ENCODE measurements at regions not wholly inside any gene's neighbourhood (a gene's known extent, or its start where the extent isn't known, plus 50 kb on each side); places are given as distances from the start of the nearest gene placed in this dataset.
A peak's percentile ranks its signal among the peaks of the same experiment; 100 is the strongest.

DNA sequence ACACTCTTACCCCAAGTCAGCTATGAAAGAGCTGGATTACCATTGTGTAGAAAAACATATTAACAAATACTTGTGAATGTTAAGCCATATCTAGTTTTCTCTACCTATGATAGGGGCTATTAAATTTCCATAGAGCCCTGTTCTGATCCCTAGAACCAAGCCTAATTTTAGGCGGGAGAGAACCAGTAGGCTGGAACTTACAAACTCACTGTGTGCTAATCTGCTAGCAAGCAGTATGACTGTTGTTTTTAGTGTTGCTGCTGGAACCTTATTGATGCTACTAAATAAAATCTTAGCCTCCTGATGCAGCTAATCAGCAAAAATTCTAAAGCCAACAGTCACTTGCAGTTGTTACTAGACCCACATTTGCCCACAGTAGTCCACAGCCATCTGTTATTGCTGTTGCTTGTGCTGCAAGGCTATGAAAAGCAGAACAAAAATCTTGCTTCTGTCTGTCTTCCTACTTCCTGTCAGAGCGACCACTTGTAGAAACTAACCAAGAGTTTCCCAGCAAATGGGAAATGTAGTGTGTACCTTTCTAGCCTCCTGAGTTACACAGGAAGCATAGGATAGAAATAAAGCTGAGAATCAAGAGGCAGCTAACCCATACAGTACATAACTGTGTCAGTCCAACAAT lies 368.4 kb downstream of the ARL4A start:
- no peak overlapping the region for H2AK5ac ChIP-seq (ENCODE audit: low read length)
- no peaks in the 10 kb centered on the region for H3K4me1 ChIP-seq (ENCODE audit: control insufficient read depth, low read depth, low read length)
- no peaks in the 10 kb centered on the region for H3K36me3 ChIP-seq (ENCODE audit: control insufficient read depth, insufficient read depth, low read length)
- no peak overlapping the region for H4K8ac ChIP-seq (ENCODE audit: low read depth, low read length)
- no peak overlapping the region for H2BK15ac ChIP-seq (replicated peaks; ENCODE audit: low read depth)
- DNase-seq, result no peak
- H3K56ac ChIP-seq (ENCODE audit: low read length), result no peak overlapping the region
- H2BK5ac ChIP-seq (ENCODE audit: low read length), result no peak overlapping the region
- WGBS (ENCODE audit: extremely low coverage, insufficient coverage, low lambda C conversion rate), result no CpG with 5 or more reads among the region's 2 CpGs
- H2BK120ac ChIP-seq (ENCODE audit: low read depth, low read length), result no peak overlapping the region
- no peak overlapping the region for H3K23ac ChIP-seq (ENCODE audit: low read length)
- H3K79me1 ChIP-seq (ENCODE audit: low read length), result no peaks in the 10 kb centered on the region
- H3K27me3 ChIP-seq (ENCODE audit: insufficient read depth, low read length, poor library complexity), result no peaks in the 10 kb centered on the region
- no peak overlapping the region for H3K27ac ChIP-seq (ENCODE audit: low read depth, low read length)
- no peak overlapping the region for H3K4me3 ChIP-seq (ENCODE audit: low read length)
- no peak overlapping the region for H3K9ac ChIP-seq (ENCODE audit: low read length)
- no peak overlapping the region for H3K4ac ChIP-seq (ENCODE audit: low read depth, low read length)
- no peak overlapping the region for H3K4me2 ChIP-seq (ENCODE audit: low read length)
- no peak overlapping the region for H3K18ac ChIP-seq (ENCODE audit: low read length)
- no peak overlapping the region for H4K5ac ChIP-seq (ENCODE audit: low read length)
- no peaks in the 10 kb centered on the region for H3K79me2 ChIP-seq (ENCODE audit: control insufficient read depth, insufficient read depth, low read length)

- Histone ChIP-seq H3K4me3 (ENCODE audit: low read length) (no peak overlapping the region), H3K27me3 (ENCODE audit: insufficient read depth, low read length, poor library complexity) (no peaks in the 10 kb centered on the region), H3K36me3 (ENCODE audit: control insufficient read depth, insufficient read depth, low read length) (no peaks in the 10 kb centered on the region), H3K27ac (ENCODE audit: low read depth, low read length) (no peak overlapping the region), H3K79me2 (ENCODE audit: control insufficient read depth, insufficient read depth, low read length) (no peaks in the 10 kb centered on the region), H4K8ac (ENCODE audit: low read depth, low read length) (no peak overlapping the region), H4K5ac (ENCODE audit: low read length) (no peak overlapping the region), H3K23ac (ENCODE audit: low read length) (no peak overlapping the region), H3K56ac (ENCODE audit: low read length) (no peak overlapping the region), H2BK5ac (ENCODE audit: low read length) (no peak overlapping the region), H3K4ac (ENCODE audit: low read depth, low read length) (no peak overlapping the region), H3K4me2 (ENCODE audit: low read length) (no peak overlapping the region), H3K4me1 (ENCODE audit: control insufficient read depth, low read depth, low read length) (no peaks in the 10 kb centered on the region), H2BK120ac (ENCODE audit: low read depth, low read length) (no peak overlapping the region), H2BK15ac (replicated peaks; ENCODE audit: low read depth) (no peak overlapping the region), H3K79me1 (ENCODE audit: low read length) (no peaks in the 10 kb centered on the region), H3K18ac (ENCODE audit: low read length) (no peak overlapping the region), H2AK5ac (ENCODE audit: low read length) (no peak overlapping the region), H3K9ac (ENCODE audit: low read length) (no peak overlapping the region)
- no CpG with 5 or more reads among the region's 6 CpGs for WGBS (ENCODE audit: extremely low coverage, insufficient coverage, low lambda C conversion rate)
- DNase-seq, result no peak
Observed at GRCh38 chr7:13057462-13058200, 370.2 kb downstream of the ARL4A start.

DNA sequence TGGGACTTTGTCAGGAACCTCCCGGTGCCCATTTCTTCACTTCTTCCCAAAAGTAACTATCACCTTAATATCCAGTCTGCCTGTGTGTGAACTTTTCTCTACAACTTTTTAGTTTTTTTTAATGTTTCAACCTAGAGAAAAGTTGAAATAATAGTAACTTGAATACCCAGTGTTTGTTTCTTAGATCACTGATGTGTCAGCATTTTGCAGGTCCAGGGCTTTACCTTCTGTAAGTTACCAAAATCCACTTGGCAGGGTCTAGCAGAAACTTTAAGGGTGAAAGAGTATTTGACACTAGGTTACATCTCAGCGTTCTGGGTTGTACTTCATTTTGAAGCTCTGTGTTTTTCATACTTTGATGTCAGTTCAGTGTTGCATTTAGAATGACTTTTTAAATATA lies 372.7 kb downstream of the ARL4A start:
- no peaks in the 10 kb centered on the region for H3K36me3 ChIP-seq (ENCODE audit: control insufficient read depth, insufficient read depth, low read length)
- no peak overlapping the region for H2BK120ac ChIP-seq (ENCODE audit: low read depth, low read length)
- no peaks in the 10 kb centered on the region for H3K79me2 ChIP-seq (ENCODE audit: control insufficient read depth, insufficient read depth, low read length)
- H3K4me1 ChIP-seq (ENCODE audit: control insufficient read depth, low read depth, low read length), result no peaks in the 10 kb centered on the region
- no peak overlapping the region for H2BK5ac ChIP-seq (ENCODE audit: low read length)
- no peak overlapping the region for H3K9ac ChIP-seq (ENCODE audit: low read length)
- H3K27ac ChIP-seq (ENCODE audit: low read depth, low read length), result no peak overlapping the region
- H4K5ac ChIP-seq (ENCODE audit: low read length), result no peak overlapping the region
- H3K56ac ChIP-seq (ENCODE audit: low read length), result no peak overlapping the region
- no peaks in the 10 kb centered on the region for H3K79me1 ChIP-seq (ENCODE audit: low read length)
- no peak overlapping the region for H3K4me2 ChIP-seq (ENCODE audit: low read length)
- no peak overlapping the region for H3K18ac ChIP-seq (ENCODE audit: low read length)
- no peak overlapping the region for H2BK15ac ChIP-seq (replicated peaks; ENCODE audit: low read depth)
- H3K23ac ChIP-seq (ENCODE audit: low read length), result no peak overlapping the region
- no CpG with 5 or more reads among the region's 2 CpGs for WGBS (ENCODE audit: extremely low coverage, insufficient coverage, low lambda C conversion rate)
- no peak overlapping the region for H4K8ac ChIP-seq (ENCODE audit: low read depth, low read length)
- H3K4ac ChIP-seq (ENCODE audit: low read depth, low read length), result no peak overlapping the region
- H2AK5ac ChIP-seq (ENCODE audit: low read length), result no peak overlapping the region
- no peak overlapping the region for H3K4me3 ChIP-seq (ENCODE audit: low read length)
- no peak for DNase-seq
- H3K27me3 ChIP-seq (ENCODE audit: insufficient read depth, low read length, poor library complexity), result no peaks in the 10 kb centered on the region

DNA sequence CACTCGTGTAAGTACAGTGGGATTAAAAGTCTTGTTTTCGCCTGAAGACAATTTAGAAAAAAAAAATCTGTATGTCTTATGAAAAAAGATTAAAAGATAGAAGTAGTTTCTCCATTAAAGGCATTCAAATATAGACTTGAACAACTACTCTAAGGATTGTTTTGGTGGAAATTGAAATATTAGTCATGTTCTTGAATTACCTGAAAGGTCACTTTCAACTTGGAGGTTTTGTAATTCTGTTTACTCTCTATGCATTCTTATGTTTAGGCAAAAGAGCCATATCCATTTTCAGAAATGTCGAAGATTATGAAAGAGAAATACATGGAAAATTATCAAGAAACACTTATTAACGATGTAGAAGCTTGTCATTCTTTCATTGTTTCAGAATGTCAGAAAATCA lies 373.7 kb downstream of the ARL4A start:
- no peak overlapping the region for H3K56ac ChIP-seq (ENCODE audit: low read length)
- no peak overlapping the region for H4K8ac ChIP-seq (ENCODE audit: low read depth, low read length)
- no peak overlapping the region for H2BK120ac ChIP-seq (ENCODE audit: low read depth, low read length)
- no peak overlapping the region for H2AK5ac ChIP-seq (ENCODE audit: low read length)
- H2BK5ac ChIP-seq (ENCODE audit: low read length), result no peak overlapping the region
- no peaks in the 10 kb centered on the region for H3K79me2 ChIP-seq (ENCODE audit: control insufficient read depth, insufficient read depth, low read length)
- H2BK15ac ChIP-seq (replicated peaks; ENCODE audit: low read depth), result no peak overlapping the region
- no peak overlapping the region for H3K4ac ChIP-seq (ENCODE audit: low read depth, low read length)
- no CpG with 5 or more reads among the region's 4 CpGs for WGBS (ENCODE audit: extremely low coverage, insufficient coverage, low lambda C conversion rate)
- no peak overlapping the region for H3K23ac ChIP-seq (ENCODE audit: low read length)
- H4K5ac ChIP-seq (ENCODE audit: low read length), result no peak overlapping the region
- H3K4me2 ChIP-seq (ENCODE audit: low read length), result no peak overlapping the region
- H3K27me3 ChIP-seq (ENCODE audit: insufficient read depth, low read length, poor library complexity), result no peaks in the 10 kb centered on the region
- no peak overlapping the region for H3K9ac ChIP-seq (ENCODE audit: low read length)
- no peak for DNase-seq
- no peaks in the 10 kb centered on the region for H3K36me3 ChIP-seq (ENCODE audit: control insufficient read depth, insufficient read depth, low read length)
- no peak overlapping the region for H3K27ac ChIP-seq (ENCODE audit: low read depth, low read length)
- no peaks in the 10 kb centered on the region for H3K79me1 ChIP-seq (ENCODE audit: low read length)
- no peak overlapping the region for H3K18ac ChIP-seq (ENCODE audit: low read length)
- H3K4me1 ChIP-seq (ENCODE audit: control insufficient read depth, low read depth, low read length), result no peaks in the 10 kb centered on the region
- H3K4me3 ChIP-seq (ENCODE audit: low read length), result no peak overlapping the region

GRCh38 chr7:13062631-13063030 lies 375.2 kb downstream of the ARL4A start:
- Histone ChIP-seq H3K4me2 (ENCODE audit: low read length) (no peak overlapping the region), H3K27me3 (ENCODE audit: insufficient read depth, low read length, poor library complexity) (no peaks in the 10 kb centered on the region), H3K18ac (ENCODE audit: low read length) (no peak overlapping the region), H2BK15ac (replicated peaks; ENCODE audit: low read depth) (no peak overlapping the region), H3K4me3 (ENCODE audit: low read length) (no peak overlapping the region), H3K9ac (ENCODE audit: low read length) (no peak overlapping the region), H2AK5ac (ENCODE audit: low read length) (no peak overlapping the region), H2BK120ac (ENCODE audit: low read depth, low read length) (no peak overlapping the region), H3K4me1 (ENCODE audit: control insufficient read depth, low read depth, low read length) (no peaks in the 10 kb centered on the region), H3K23ac (ENCODE audit: low read length) (no peak overlapping the region), H3K36me3 (ENCODE audit: control insufficient read depth, insufficient read depth, low read length) (no peaks in the 10 kb centered on the region), H3K27ac (ENCODE audit: low read depth, low read length) (no peak overlapping the region), H3K4ac (ENCODE audit: low read depth, low read length) (no peak overlapping the region), H4K8ac (ENCODE audit: low read depth, low read length) (no peak overlapping the region), H2BK5ac (ENCODE audit: low read length) (no peak overlapping the region), H4K5ac (ENCODE audit: low read length) (no peak overlapping the region), H3K56ac (ENCODE audit: low read length) (no peak overlapping the region), H3K79me1 (ENCODE audit: low read length) (no peaks in the 10 kb centered on the region), H3K79me2 (ENCODE audit: control insufficient read depth, insufficient read depth, low read length) (no peaks in the 10 kb centered on the region)
- no peak for DNase-seq
- no CpG with 5 or more reads among the region's 4 CpGs for WGBS (ENCODE audit: extremely low coverage, insufficient coverage, low lambda C conversion rate)

DNA sequence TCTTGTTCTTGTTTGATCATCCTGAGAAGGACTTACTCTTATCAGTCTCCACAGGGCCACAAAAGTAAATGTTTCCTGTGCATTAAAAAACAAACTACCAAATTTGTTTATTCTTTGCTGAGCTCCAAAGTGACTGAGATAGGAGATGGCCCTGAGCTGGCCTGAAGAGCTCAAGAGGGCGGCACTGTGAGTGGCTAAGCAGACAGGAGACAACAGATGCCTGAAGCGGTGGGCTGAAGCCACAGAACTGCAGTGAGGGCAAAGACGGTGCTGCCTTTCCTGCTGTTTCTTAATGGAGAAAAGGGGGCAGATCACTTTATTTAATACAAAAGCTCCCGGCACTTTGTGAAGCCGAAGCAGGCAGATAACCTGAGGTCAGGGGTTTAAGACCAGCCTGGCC lies 379.6 kb downstream of the ARL4A start:
- WGBS (ENCODE audit: extremely low coverage, insufficient coverage, low lambda C conversion rate), result no CpG with 5 or more reads among the region's 5 CpGs
- Histone ChIP-seq H3K9ac (ENCODE audit: low read length) (no peak overlapping the region), H3K36me3 (ENCODE audit: control insufficient read depth, insufficient read depth, low read length) (no peaks in the 10 kb centered on the region), H3K79me1 (ENCODE audit: low read length) (no peaks in the 10 kb centered on the region), H4K5ac (ENCODE audit: low read length) (no peak overlapping the region), H3K18ac (ENCODE audit: low read length) (no peak overlapping the region), H4K8ac (ENCODE audit: low read depth, low read length) (no peak overlapping the region), H3K79me2 (ENCODE audit: control insufficient read depth, insufficient read depth, low read length) (no peaks in the 10 kb centered on the region), H3K4me3 (ENCODE audit: low read length) (no peak overlapping the region), H3K27ac (ENCODE audit: low read depth, low read length) (no peak overlapping the region), H3K56ac (ENCODE audit: low read length) (no peak overlapping the region), H2BK120ac (ENCODE audit: low read depth, low read length) (no peak overlapping the region), H3K4me2 (ENCODE audit: low read length) (no peak overlapping the region), H3K27me3 (ENCODE audit: insufficient read depth, low read length, poor library complexity) (no peaks in the 10 kb centered on the region), H3K23ac (ENCODE audit: low read length) (no peak overlapping the region), H2BK15ac (replicated peaks; ENCODE audit: low read depth) (no peak overlapping the region), H3K4ac (ENCODE audit: low read depth, low read length) (no peak overlapping the region), H2AK5ac (ENCODE audit: low read length) (no peak overlapping the region), H3K4me1 (ENCODE audit: control insufficient read depth, low read depth, low read length) (no peaks in the 10 kb centered on the region), H2BK5ac (ENCODE audit: low read length) (no peak overlapping the region)
- DNase-seq, result peak; percentile 28

Data from mesendoderm (in vitro differentiated cells).